Glomerular visceral epithelial cell (primary cell): ENCODE measurements at regions not wholly inside any gene's neighbourhood (a gene's known extent, or its start where the extent isn't known, plus 50 kb on each side); places are given as distances from the start of the nearest gene placed in this dataset.

Experiments used
- DNase-seq: peaks from one replicate; pipeline ENCODE4 v3.0.0-alpha.2; 2016; ENCODE audit errors: extremely low spot score

GRCh38 chr3:177499779-177500423 is 302.6 kb upstream of the TBL1XR1 start:
- DNase-seq: no peak

GRCh38 chr3:177510693-177511216 is 313.5 kb upstream of the TBL1XR1 start:
- DNase-seq: no peak

GRCh38 chr3:177512945-177513814 is 315.9 kb upstream of the TBL1XR1 start:
- no peak for DNase-seq

GRCh38 chr3:177513815-177514610 is 316.7 kb upstream of the TBL1XR1 start:
- no peak for DNase-seq

- DNase-seq: no peak
These were observed 317.6 kb upstream of the TBL1XR1 start for GRCh38 chr3:177514611-177515499.

GRCh38 chr3:177515786-177516157 is 318.5 kb upstream of the TBL1XR1 start:
- DNase-seq: no peak

GRCh38 chr3:177516158-177517011 is 319.1 kb upstream of the TBL1XR1 start:
- peak; percentile 93 for DNase-seq

- DNase-seq: no peak
These were observed 320.6 kb upstream of the TBL1XR1 start for GRCh38 chr3:177517906-177518305.

- DNase-seq: no peak
These were observed 322.3 kb upstream of the TBL1XR1 start for GRCh38 chr3:177519588-177519987.

- no peak for DNase-seq
These were observed 324.0 kb upstream of the TBL1XR1 start for GRCh38 chr3:177521305-177521704.

- no peak for DNase-seq
These were observed 324.8 kb upstream of the TBL1XR1 start for GRCh38 chr3:177522051-177522450.

GRCh38 chr3:177523067-177523675 is 325.9 kb upstream of the TBL1XR1 start:
- DNase-seq: no peak

GRCh38 chr3:177523872-177524438 is 326.7 kb upstream of the TBL1XR1 start:
- DNase-seq: no peak

GRCh38 chr3:177524742-177525141 is 327.5 kb upstream of the TBL1XR1 start:
- no peak for DNase-seq

GRCh38 chr3:177525414-177525813 is 328.1 kb upstream of the TBL1XR1 start:
- DNase-seq: no peak

GRCh38 chr3:177525987-177526712 is 328.9 kb upstream of the TBL1XR1 start:
- DNase-seq: peak; percentile 84

GRCh38 chr3:177527182-177527581 is 329.9 kb upstream of the TBL1XR1 start:
- DNase-seq: no peak

- DNase-seq: peak; percentile 6
These were observed 331.2 kb upstream of the TBL1XR1 start for GRCh38 chr3:177528306-177529070.
